HG02884 (cell line): ENCODE measurements at regions not wholly inside any gene's neighbourhood (a gene's known extent, or its start where the extent isn't known, plus 50 kb on each side); places are given as distances from the start of the nearest gene placed in this dataset.
A peak's percentile ranks its signal among the peaks of the same experiment; 100 is the strongest.

Source experiments
- ATAC-seq: cut with Tn5 transposase; IDR thresholded peaks from one replicate; pipeline ENCODE4 v1.9.1; 2021; ENCODE audit warnings: mild to moderate bottlenecking, moderate library complexity; ENCODE audit not compliant: unreplicated experiment

- no peak for ATAC-seq
These were observed 51.6 kb upstream of the DYNLRB2 start for GRCh38 chr16:80489173-80489572.

GRCh38 chr16:80488167-80488566 lies 52.6 kb upstream of the DYNLRB2 start:
- ATAC-seq, result no peak

GRCh38 chr16:80480664-80481063 lies 60.1 kb upstream of the DYNLRB2 start:
- ATAC-seq, result no peak

GRCh38 chr16:80477838-80478237 lies 63.0 kb upstream of the DYNLRB2 start:
- ATAC-seq, result no peak

GRCh38 chr16:80468029-80468428 lies 72.8 kb upstream of the DYNLRB2 start:
- no peak for ATAC-seq

GRCh38 chr16:80466024-80466987 lies 74.5 kb upstream of the DYNLRB2 start:
- peak; percentile 78 for ATAC-seq

GRCh38 chr16:80463751-80464495 lies 76.9 kb upstream of the DYNLRB2 start:
- no peak for ATAC-seq

GRCh38 chr16:80463326-80463725 lies 77.5 kb upstream of the DYNLRB2 start:
- no peak for ATAC-seq

GRCh38 chr16:80462917-80463316 lies 77.9 kb upstream of the DYNLRB2 start:
- ATAC-seq, result no peak

- no peak for ATAC-seq
These were observed 79.8 kb upstream of the DYNLRB2 start for GRCh38 chr16:80460988-80461387.

- no peak for ATAC-seq
These were observed 80.8 kb upstream of the DYNLRB2 start for GRCh38 chr16:80459966-80460365.

- ATAC-seq, result no peak
These were observed 81.4 kb upstream of the DYNLRB2 start for GRCh38 chr16:80459331-80459777.

- ATAC-seq, result no peak
These were observed 82.9 kb upstream of the DYNLRB2 start for GRCh38 chr16:80457871-80458270.

GRCh38 chr16:80454802-80455201 lies 86.0 kb upstream of the DYNLRB2 start:
- ATAC-seq, result no peak

GRCh38 chr16:80449392-80449791 lies 91.4 kb upstream of the DYNLRB2 start:
- no peak for ATAC-seq

GRCh38 chr16:80447241-80447640 lies 93.6 kb upstream of the DYNLRB2 start:
- ATAC-seq, result no peak

GRCh38 chr16:80442779-80443178 lies 98.0 kb upstream of the DYNLRB2 start:
- ATAC-seq, result no peak

GRCh38 chr16:80441935-80442334 lies 98.9 kb upstream of the DYNLRB2 start:
- no peak for ATAC-seq

- no peak for ATAC-seq
These were observed 100.1 kb upstream of the DYNLRB2 start for GRCh38 chr16:80440667-80441066.

- no peak for ATAC-seq
These were observed 103.1 kb upstream of the DYNLRB2 start for GRCh38 chr16:80437707-80438106.

GRCh38 chr16:80436510-80436909 lies 104.3 kb upstream of the DYNLRB2 start:
- ATAC-seq, result no peak

- no peak for ATAC-seq
These were observed 107.2 kb upstream of the DYNLRB2 start for GRCh38 chr16:80433623-80434022.
